GM19395 (cell line): ENCODE measurements at regions not wholly inside any gene's neighbourhood (a gene's known extent, or its start where the extent isn't known, plus 50 kb on each side); places are given as distances from the start of the nearest gene placed in this dataset.
"Not testable (repeated sequence)": the region's sequence is repeated elsewhere in the genome, so short reads cannot be mapped to it uniquely, and the experiment has no call there.

Experiments used
- ATAC-seq: cut with Tn5 transposase; IDR thresholded peaks from one replicate; pipeline ENCODE4 v1.9.1; 2021; ENCODE audit warnings: mild to moderate bottlenecking, moderate library complexity; ENCODE audit not compliant: unreplicated experiment

GRCh38 chr5:174529925-174530681, 194.3 kb upstream of the MSX2 start:
- ATAC-seq = no peak

DNA sequence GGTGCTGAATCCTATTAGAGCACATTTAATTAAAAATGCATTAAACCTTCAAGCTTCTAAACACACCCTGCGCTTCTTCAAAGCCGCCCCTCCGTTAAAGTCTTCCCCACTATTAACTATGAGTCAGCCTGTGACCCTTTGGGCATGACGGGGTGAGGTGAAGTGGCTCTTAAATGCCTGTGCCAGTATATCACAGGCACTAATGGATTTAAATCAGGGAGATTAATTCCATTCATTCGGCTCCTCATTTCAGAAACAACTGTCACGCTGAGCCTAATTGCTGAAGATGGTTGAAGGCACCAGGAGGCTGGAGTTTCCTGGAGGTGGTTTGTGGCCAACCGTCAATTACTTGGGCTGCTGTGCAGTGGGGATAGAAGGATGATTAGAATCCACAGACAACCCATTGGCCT, 192.6 kb upstream of the MSX2 start:
- no peak for ATAC-seq

DNA sequence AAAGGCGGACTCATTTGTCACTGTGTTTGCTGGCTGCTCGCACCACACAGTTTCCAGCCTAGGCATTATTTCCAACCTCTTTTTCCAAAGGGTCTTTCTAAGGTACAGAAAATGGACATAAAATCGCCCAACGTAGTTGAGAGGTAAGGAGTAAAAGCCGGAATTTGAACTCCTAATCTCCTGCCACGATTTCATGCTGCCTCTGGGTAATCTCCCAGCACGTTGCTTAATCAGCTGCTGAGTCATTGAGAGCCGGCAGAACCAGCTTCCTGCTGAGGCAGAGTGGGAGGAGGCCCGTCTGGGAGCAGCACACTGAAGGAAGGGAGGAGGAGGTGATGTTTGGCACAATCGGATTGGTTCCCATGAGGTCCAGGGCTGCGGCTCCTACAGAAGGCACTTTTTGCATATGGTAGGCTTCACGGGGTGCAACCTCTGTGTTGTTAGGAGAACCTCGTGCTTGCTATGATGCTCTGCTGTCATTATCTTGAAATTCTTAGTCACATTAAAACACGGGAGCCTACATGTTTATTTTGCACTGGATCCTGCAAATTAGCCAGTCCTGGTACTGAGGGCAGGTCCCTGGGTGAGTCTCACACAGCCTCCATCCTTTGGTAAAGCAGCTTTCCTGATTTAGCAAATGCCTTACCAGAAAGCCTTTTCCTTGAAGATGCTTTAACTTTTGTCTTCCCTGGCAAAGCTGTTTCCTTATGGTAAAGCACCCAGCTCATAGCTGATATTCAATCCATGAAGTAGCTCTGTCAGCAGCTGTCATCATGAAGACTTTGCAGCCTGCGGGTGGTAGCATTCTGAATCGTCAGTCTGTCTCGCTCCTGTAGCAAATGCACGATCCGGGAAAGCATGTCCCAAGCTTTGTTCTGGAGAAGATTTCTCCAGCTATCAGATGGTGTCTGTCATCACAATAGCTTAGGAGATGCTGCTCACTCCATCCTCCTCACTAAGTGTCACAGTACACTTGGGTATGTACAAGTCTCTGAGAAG, 191.6 kb upstream of the MSX2 start:
- ATAC-seq = no peak

DNA sequence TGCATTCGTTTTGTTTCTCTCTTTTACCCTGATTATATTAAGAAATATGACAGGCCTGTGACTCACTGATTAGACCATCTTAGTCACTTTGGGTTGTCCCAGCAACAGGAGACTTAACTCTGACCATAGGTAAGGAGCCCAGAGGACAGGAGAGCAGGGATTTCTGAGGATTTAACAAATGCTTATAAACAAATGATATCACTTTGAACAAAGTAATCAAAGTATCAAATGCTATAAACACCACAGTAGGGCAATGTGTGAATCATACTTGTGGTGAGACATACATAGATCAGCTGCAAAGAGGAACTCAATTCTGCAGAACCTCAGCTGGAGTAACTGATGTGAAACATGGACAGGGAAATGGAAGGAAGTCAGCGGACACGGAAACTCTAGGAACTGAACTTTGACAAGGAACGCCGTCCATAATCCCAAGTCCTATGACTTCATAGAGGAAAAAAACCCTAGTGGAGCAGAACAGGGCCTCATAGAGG, 190.6 kb upstream of the MSX2 start:
- ATAC-seq = no peak

DNA sequence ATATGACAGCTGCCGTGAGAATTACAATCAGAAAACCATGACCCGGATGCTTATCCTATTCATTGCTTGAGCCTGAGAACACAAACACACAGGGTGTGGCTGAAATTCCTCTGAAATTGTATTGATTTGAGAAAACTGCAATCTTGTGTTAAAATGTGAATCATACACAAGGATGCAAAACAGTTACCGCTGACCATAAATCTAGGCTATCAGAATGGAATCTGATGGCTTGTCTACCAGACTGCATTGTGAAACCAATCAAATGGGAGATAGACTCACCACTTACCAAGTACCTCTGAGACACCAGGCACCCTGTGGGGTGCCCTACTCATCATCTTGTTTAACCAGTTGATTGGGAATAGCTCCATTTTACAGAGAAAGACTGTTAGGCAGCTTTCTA, 188.7 kb upstream of the MSX2 start:
- no peak for ATAC-seq

DNA sequence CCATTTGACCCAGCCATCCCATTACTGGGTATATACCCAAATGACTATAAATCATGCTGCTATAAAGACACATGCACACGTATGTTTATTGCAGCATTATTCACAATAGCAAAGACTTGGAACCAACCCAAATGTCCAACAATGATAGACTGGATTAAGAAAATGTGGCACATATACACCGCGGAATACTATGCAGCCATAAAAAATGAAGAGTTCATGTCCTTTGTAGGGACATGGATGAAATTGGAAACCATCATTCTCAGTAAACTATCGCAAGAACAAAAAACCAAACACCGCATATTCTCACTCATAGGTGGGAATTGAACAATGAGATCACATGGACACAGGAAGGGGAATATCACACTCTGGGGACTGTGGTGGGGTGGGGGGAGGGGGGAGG, 184.6 kb upstream of the MSX2 start:
- not testable (repeated sequence) for ATAC-seq

GRCh38 chr5:174542037-174542436, 182.3 kb upstream of the MSX2 start:
- no peak for ATAC-seq

DNA sequence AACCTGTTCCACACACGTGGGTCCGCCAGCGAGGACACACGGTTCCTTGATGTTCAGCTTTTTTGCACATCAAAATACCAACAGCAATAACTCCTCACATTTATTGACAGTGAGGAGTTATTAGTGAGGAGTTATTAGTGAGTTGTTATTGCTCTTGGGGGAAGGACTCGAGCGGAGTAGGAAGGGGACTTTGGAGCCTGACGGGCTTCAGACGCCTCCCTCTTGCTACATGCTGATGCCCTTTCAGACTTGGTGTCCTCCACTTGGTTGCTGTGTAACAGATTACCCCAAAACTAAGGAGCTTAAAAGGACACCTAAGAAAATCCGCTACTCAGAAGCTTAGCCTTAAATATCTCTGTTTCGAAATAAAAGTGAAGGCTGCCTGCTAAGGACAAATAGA, 181.9 kb upstream of the MSX2 start:
- ATAC-seq = no peak

DNA sequence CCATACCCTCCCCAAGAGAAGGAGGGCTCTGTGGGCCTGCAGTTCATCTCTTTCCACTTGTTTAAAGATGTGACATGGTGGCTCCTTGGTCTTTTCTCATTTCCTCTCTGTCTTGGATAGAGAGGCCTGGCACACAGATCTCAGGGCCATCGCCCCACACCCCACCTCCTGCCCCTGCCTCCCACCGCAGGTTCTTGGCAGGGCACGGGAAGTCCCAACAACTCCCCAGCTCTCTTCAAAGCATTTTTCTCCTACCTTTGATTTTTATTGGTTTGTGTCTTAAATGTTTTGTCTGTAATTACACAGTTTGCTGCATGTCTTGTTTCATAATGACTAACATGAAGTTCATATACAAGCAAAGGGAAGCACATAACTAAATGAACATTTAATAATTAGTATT, 178.5 kb upstream of the MSX2 start:
- ATAC-seq = no peak

DNA sequence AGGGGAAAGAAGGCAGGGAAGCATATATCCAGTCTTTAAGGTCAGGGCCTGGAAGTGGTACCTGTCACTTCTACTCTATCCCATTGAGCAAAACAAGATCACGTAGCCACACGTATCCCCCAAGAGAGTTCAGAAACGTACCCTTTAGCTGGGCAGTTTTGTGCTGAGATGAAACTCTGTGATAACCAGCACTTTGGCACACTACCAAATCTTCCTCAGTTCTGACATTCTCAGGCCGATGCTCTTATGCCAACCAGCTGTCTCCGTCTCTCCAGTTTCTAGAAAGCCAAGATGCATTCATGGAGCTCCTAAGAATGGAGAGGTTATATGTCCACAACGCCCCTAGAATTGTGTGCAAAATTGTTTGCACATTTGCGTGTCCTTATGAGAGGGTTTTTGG, 176.6 kb upstream of the MSX2 start:
- ATAC-seq = no peak

DNA sequence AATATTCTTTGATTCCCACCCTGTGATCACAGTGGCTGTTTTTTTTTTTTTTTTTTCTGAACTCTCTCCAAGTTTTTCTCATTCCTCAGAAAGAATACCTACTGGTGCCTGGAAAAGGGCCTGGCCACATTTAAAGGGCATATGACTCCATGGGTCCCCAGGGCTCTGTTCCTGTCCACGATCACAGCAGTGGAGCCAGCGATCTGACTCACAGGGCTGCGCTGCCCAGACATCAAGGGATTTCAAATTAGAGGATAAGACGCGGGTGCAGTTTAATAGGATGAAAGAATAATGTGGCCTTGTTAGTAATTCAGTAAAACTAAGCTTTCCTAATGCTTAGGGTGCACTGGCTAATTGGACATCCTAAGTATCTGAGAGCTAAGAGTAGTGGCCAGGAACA, 175.1 kb upstream of the MSX2 start:
- ATAC-seq = no peak

- ATAC-seq = no peak
Measured at GRCh38 chr5:174550026-174550425, 174.4 kb upstream of the MSX2 start.

DNA sequence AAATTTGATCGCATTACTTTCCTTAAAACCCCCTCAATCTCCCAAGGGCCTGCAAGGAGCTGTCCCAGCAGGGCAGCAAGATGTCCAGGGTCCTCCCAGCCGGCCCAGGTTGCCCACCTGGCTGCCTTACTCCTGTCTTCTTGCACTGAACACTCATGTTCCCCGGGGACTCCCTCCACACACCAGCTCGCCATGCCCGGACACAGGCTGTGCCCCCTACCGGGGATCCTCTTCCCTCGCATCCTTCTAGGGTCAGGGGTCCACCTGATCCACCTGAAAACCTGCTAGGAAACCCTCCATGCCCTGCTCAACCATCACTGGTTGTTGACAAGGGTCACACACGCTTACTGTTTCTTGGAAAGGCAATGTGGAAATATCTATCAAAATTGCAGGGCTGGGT, 172.0 kb upstream of the MSX2 start:
- no peak for ATAC-seq

GRCh38 chr5:174553556-174553955, 170.8 kb upstream of the MSX2 start:
- ATAC-seq = no peak

DNA sequence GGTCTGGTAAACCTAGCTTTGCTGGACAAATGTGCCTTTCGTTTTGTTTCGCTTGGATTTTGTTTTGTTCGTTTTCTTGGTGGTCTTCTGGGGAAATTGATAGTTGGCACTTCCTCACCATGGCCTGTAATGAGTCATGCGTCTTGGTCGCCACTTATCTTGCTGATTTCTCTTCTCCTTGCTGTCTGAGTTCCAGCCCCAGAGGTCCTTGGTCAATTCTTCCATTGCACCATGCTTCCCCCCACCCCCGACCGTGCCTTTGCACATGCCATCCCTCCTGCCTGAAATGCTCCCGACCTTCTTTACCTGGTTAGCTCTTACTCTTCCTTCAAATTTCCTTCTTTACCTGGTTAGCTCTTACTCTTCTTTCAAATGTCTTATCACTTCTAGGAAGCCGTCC, 168.7 kb upstream of the MSX2 start:
- ATAC-seq = no peak

DNA sequence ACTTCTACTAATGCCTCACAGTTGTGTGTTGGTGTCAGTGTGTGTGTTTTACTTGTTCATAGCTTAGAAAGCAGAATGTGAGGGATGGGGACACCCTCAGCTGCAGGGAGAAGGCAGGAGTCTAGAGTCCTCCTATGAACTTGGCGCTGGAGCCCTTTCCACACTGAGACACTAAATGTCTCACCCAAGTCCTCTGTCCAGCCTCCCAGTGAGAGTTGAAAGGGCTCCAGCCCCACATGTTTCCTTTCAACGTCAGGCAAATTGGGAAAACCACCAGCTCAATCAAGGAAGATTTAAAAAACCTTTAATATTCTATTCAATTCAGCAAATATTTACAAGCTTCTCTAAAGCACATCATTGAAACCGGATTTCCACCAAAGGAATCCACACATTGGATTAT, 167.6 kb upstream of the MSX2 start:
- no peak for ATAC-seq

GRCh38 chr5:174558190-174558589, 166.2 kb upstream of the MSX2 start:
- no peak for ATAC-seq

GRCh38 chr5:174559141-174559540, 165.2 kb upstream of the MSX2 start:
- ATAC-seq = no peak

- no peak for ATAC-seq
Measured at GRCh38 chr5:174559566-174560090, 164.8 kb upstream of the MSX2 start.

GRCh38 chr5:174560861-174561260, 163.5 kb upstream of the MSX2 start:
- no peak for ATAC-seq

DNA sequence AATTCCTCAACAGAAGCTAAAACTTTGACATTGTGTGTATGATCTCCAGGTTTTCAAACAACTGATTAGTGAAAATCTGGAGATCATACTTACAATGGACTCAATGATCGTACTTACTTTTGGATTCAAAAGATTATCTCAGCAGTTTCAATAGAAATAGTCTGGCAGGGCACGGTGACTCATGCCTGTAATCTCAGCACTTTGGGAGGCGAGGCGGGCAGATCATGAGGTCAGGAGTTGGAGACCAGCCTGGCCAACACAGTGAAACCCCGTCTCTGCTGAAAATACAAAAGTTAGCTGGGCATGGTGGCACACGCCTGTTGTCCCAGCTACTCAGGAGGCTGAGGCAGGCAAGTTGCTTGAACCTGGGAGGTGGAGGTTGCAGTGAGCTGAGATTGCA, 161.3 kb upstream of the MSX2 start:
- not testable (repeated sequence) for ATAC-seq

DNA sequence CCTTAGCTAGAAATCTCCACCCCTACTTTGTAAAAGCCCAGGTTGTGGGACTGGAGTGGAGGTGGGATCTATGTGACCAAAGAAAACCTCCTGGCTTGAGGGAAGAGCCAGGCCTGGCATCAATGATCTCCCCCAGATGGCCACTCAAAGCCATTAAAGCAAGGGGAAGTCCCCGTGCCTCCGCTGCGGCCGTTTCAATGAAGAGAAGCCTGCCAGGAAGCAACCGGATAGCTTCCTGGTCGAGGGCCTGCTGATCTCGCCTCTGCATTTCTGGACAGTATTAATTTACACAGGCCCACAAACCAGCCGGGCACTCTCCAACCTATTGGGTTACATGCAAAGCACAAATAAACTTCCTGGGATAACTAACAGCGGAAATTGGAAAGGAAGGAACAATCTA, 160.5 kb upstream of the MSX2 start:
- ATAC-seq = no peak
